Lower lobe of right lung (tissue), 2 donors: ENCODE measurements at regions not wholly inside any gene's neighbourhood (a gene's known extent, or its start where the extent isn't known, plus 50 kb on each side); places are given as distances from the start of the nearest gene placed in this dataset.

Experiments used
- ATAC-seq, 2 donors: fragments of 200-7000 bp; cut with Tn5 transposase; one replicate each; pipeline ENCODE4 v1.9.1; 2020 to 2022; ENCODE audit warnings: mild to moderate bottlenecking in 2 of 2, moderate library complexity in 2 of 2
- DNase-seq: peaks from one replicate; pipeline ENCODE4 v3.0.0-alpha.2; 2020
- H3K27ac ChIP-seq: fragments of 200-600 bp; one replicate; pipeline ENCODE4 v1.8.0; 2022
- H3K27me3 ChIP-seq: fragments of 200-600 bp; one replicate; pipeline ENCODE4 v1.8.0; 2022; ENCODE audit warnings: low read depth
- H3K36me3 ChIP-seq: fragments of 200-600 bp; one replicate; pipeline ENCODE4 v1.8.0; 2022; ENCODE audit warnings: mild to moderate bottlenecking
- H3K4me1 ChIP-seq: fragments of 200-600 bp; one replicate; pipeline ENCODE4 v1.8.0; 2022
- H3K4me3 ChIP-seq: fragments of 200-600 bp; one replicate; pipeline ENCODE4 v1.8.0; 2022; ENCODE audit warnings: mild to moderate bottlenecking
- H3K9me3 ChIP-seq: fragments of 200-600 bp; one replicate; pipeline ENCODE4 v1.8.0; 2022
- CTCF ChIP-seq: fragments of 200-600 bp; IDR thresholded peaks from one replicate; pipeline ENCODE4 v1.8.0; 2022; ENCODE audit warnings: antibody characterized with exemption, mild to moderate bottlenecking
- intact Hi-C: fragments of 100-400 bp; cut with DNase I; formaldehyde crosslinking; loops from one replicate; pipeline ENCODE4 v1.11.0; 2022
- donor health status: DM: no; HTN: yes; CAD: no; lungs with severe emphysema.

- Histone ChIP-seq H3K27me3 (no peaks in the 10 kb centered on the region), H3K36me3 (no peaks in the 10 kb centered on the region), H3K4me3 (no peak overlapping the region), H3K27ac (no peak overlapping the region), H3K9me3 (no peaks in the 10 kb centered on the region), H3K4me1 (no peaks in the 10 kb centered on the region)
- DNase-seq, result no peak
- no peak for TF ChIP-seq CTCF
- intact Hi-C loops, result no loop called here
- ATAC-seq, result no peak
Observed at GRCh38 chr7:85595750-85596178, 408.9 kb upstream of the SEMA3D start.

GRCh38 chr7:85593355-85593754 is 406.5 kb upstream of the SEMA3D start:
- peak; percentile 85 to 87 for ATAC-seq
- no peaks in the 10 kb centered on the region for H3K27me3 ChIP-seq
- H3K9me3 ChIP-seq, result no peaks in the 10 kb centered on the region
- H3K4me3 ChIP-seq, result no peak overlapping the region
- H3K27ac ChIP-seq, result no peak overlapping the region
- TF ChIP-seq CTCF, result no peak
- DNase-seq, result peak; percentile 52
- H3K36me3 ChIP-seq, result no peaks in the 10 kb centered on the region
- intact Hi-C loops, result no loop called here
- H3K4me1 ChIP-seq, result no peaks in the 10 kb centered on the region

- no peak for ATAC-seq
- TF ChIP-seq CTCF, result no peak
- no peak for DNase-seq
- Histone ChIP-seq H3K27ac (no peak overlapping the region), H3K4me1 (no peaks in the 10 kb centered on the region), H3K9me3 (no peaks in the 10 kb centered on the region), H3K27me3 (no peaks in the 10 kb centered on the region), H3K36me3 (no peaks in the 10 kb centered on the region), H3K4me3 (no peak overlapping the region)
- intact Hi-C loops, result no loop called here
Observed at GRCh38 chr7:85587785-85588184, 400.9 kb upstream of the SEMA3D start.

GRCh38 chr7:85586091-85586490 is 399.2 kb upstream of the SEMA3D start:
- TF ChIP-seq CTCF, result no peak
- H3K4me3 ChIP-seq, result no peak overlapping the region
- no peaks in the 10 kb centered on the region for H3K27me3 ChIP-seq
- no peak overlapping the region for H3K27ac ChIP-seq
- DNase-seq (no peak), ATAC-seq (no peak)
- intact Hi-C loops, result no loop called here
- no peaks in the 10 kb centered on the region for H3K9me3 ChIP-seq
- no peaks in the 10 kb centered on the region for H3K36me3 ChIP-seq
- no peaks in the 10 kb centered on the region for H3K4me1 ChIP-seq

GRCh38 chr7:85583131-85583953 is 396.5 kb upstream of the SEMA3D start:
- Histone ChIP-seq H3K27ac (no peak overlapping the region), H3K36me3 (no peaks in the 10 kb centered on the region), H3K4me1 (no peaks in the 10 kb centered on the region), H3K27me3 (no peaks in the 10 kb centered on the region), H3K4me3 (no peak overlapping the region), H3K9me3 (no peaks in the 10 kb centered on the region)
- TF ChIP-seq CTCF, result no peak
- DNase-seq (no peak), ATAC-seq (no peak)
- intact Hi-C loops, result no loop called here
